AG04450 (cell line): ENCODE measurements at regions not wholly inside any gene's neighbourhood (a gene's known extent, or its start where the extent isn't known, plus 50 kb on each side); places are given as distances from the start of the nearest gene placed in this dataset.

Experiments
- CTCF ChIA-PET: fragments of 300-600, 350-600 bp; formaldehyde crosslinking; extraction: SDS; loops from one replicate; lab custom pipeline; 2022; ENCODE audit warnings: antibody characterized with exemption, inconsistent platforms; lab: Charles Lee
- POLR2A ChIA-PET: fragments of 350-600 bp; formaldehyde crosslinking; extraction: SDS; loops from one replicate; lab custom pipeline; 2021; ENCODE audit warnings: antibody characterized with exemption, inconsistent platforms; lab: Yijun Ruan, JAX
- DNase-seq: peaks from one replicate; pipeline ENCODE4 v3.0.0-alpha.2; 2011; ENCODE audit warnings: low read depth, low spot score
- H3K27ac ChIP-seq: one replicate; pipeline ENCODE4 v1.5.1; 2012; ENCODE audit warnings: low read depth, low read length, control low read depth
- H3K27me3 ChIP-seq: one replicate; pipeline ENCODE4 v1.6.0; 2012; ENCODE audit warnings: low read length; ENCODE audit not compliant: control insufficient read depth, insufficient read depth
- H3K4me3 ChIP-seq: 2 replicates; pipeline ENCODE4 v1.5.1; 2011; ENCODE audit warnings: mild to moderate bottlenecking, low read depth, low read length, control low read depth
- H3K9me3 ChIP-seq: 2 replicates; pipeline ENCODE4 v1.5.1; 2012; ENCODE audit warnings: low read length; ENCODE audit not compliant: control insufficient read depth, insufficient read depth
- CTCF ChIP-seq: IDR thresholded peaks from 2 replicates; pipeline ENCODE4 v1.5.1; 2011; ENCODE audit warnings: low read depth, low read length, control low read depth, inconsistent platforms

GRCh38 chr1:193774536-193775323 lies 588.3 kb upstream of the B3GALT2 start:
- Histone ChIP-seq H3K4me3 (no peak overlapping the region), H3K27me3 (no peaks in the 10 kb centered on the region), H3K27ac (no peak overlapping the region), H3K9me3 (no peaks in the 10 kb centered on the region)
- no peak for TF ChIP-seq CTCF
- no peak for DNase-seq
- ChIA-PET CTCF (interaction anchor here (0.6 kb wide), 1 partner anchor 172 kb away, joined by 4 read pairs; no protein-coding TSS in a partner anchor), POLR2A (no interaction called here)

- CTCF ChIA-PET, result no interaction called here
- TF ChIP-seq CTCF, result no peak
- Histone ChIP-seq H3K27ac (no peak overlapping the region), H3K27me3 (no peaks in the 10 kb centered on the region), H3K9me3 (no peaks in the 10 kb centered on the region), H3K4me3 (no peak overlapping the region)
- no peak for DNase-seq
- POLR2A ChIA-PET, result no interaction called here
These were observed 585.2 kb upstream of the B3GALT2 start for GRCh38 chr1:193771596-193771995.

GRCh38 chr1:193769651-193770050 lies 583.2 kb upstream of the B3GALT2 start:
- DNase-seq, result no peak
- ChIA-PET POLR2A (no interaction called here), CTCF (no interaction called here)
- TF ChIP-seq CTCF, result no peak
- no peak overlapping the region for H3K27ac ChIP-seq
- no peaks in the 10 kb centered on the region for H3K27me3 ChIP-seq
- no peaks in the 10 kb centered on the region for H3K9me3 ChIP-seq
- no peak overlapping the region for H3K4me3 ChIP-seq

- TF ChIP-seq CTCF, result no peak
- DNase-seq, result no peak
- no peak overlapping the region for H3K4me3 ChIP-seq
- POLR2A ChIA-PET, result no interaction called here
- no peaks in the 10 kb centered on the region for H3K27me3 ChIP-seq
- no peak overlapping the region for H3K27ac ChIP-seq
- CTCF ChIA-PET, result interaction anchor here (1.2 kb wide), 1 partner anchor 577 kb away, joined by 4 read pairs; no protein-coding TSS in a partner anchor
- H3K9me3 ChIP-seq, result no peaks in the 10 kb centered on the region
These were observed 581.5 kb upstream of the B3GALT2 start for GRCh38 chr1:193767886-193768285.

- Histone ChIP-seq H3K4me3 (no peak overlapping the region), H3K9me3 (no peaks in the 10 kb centered on the region), H3K27me3 (no peaks in the 10 kb centered on the region), H3K27ac (no peak overlapping the region)
- POLR2A ChIA-PET, result no interaction called here
- no peak for TF ChIP-seq CTCF
- CTCF ChIA-PET, result no interaction called here
- DNase-seq, result no peak
These were observed 579.9 kb upstream of the B3GALT2 start for GRCh38 chr1:193766329-193766728.
